NCI-H1105 treated with DMSO at 0.1 percent for 48 hours (cell line): ENCODE measurements at regions not wholly inside any gene's neighbourhood (a gene's known extent, or its start where the extent isn't known, plus 50 kb on each side); places are given as distances from the start of the nearest gene placed in this dataset.
"Not testable (repeated sequence)": the region's sequence is repeated elsewhere in the genome, so short reads cannot be mapped to it uniquely, and the experiment has no call there.

Source experiments
- DNase-seq: peaks from one replicate; lab custom pipeline; 2025; lab: John Stamatoyannopoulos, UW

- no peak for DNase-seq
These were observed 1632.0 kb downstream of the PCDH9 start for GRCh38 chr13:65597839-65598818.

GRCh38 chr13:65595916-65596315 is 1634.2 kb downstream of the PCDH9 start:
- DNase-seq: no peak

- DNase-seq: no peak
These were observed 1635.8 kb downstream of the PCDH9 start for GRCh38 chr13:65594298-65594781.

- DNase-seq: no peak
These were observed 1636.8 kb downstream of the PCDH9 start for GRCh38 chr13:65593298-65593874.

GRCh38 chr13:65592731-65593130 is 1637.4 kb downstream of the PCDH9 start:
- no peak for DNase-seq

GRCh38 chr13:65585346-65585745 is 1644.8 kb downstream of the PCDH9 start:
- no peak for DNase-seq

- DNase-seq: no peak
These were observed 1646.0 kb downstream of the PCDH9 start for GRCh38 chr13:65584126-65584525.

- DNase-seq: no peak
These were observed 1648.0 kb downstream of the PCDH9 start for GRCh38 chr13:65582160-65582559.

GRCh38 chr13:65564561-65564960 is 1665.6 kb downstream of the PCDH9 start:
- DNase-seq: not testable (repeated sequence)

GRCh38 chr13:65562305-65562704 is 1667.8 kb downstream of the PCDH9 start:
- DNase-seq: no peak

- no peak for DNase-seq
These were observed 1669.2 kb downstream of the PCDH9 start for GRCh38 chr13:65560936-65561335.

- peak; percentile 100 for DNase-seq
These were observed 1674.2 kb downstream of the PCDH9 start for GRCh38 chr13:65555962-65556361.

- DNase-seq: no peak
These were observed 1676.9 kb downstream of the PCDH9 start for GRCh38 chr13:65553096-65553727.

GRCh38 chr13:65551208-65551607 is 1678.9 kb downstream of the PCDH9 start:
- DNase-seq: no peak

- DNase-seq: no peak
These were observed 1690.0 kb downstream of the PCDH9 start for GRCh38 chr13:65540175-65540574.

- DNase-seq: no peak
These were observed 1694.8 kb downstream of the PCDH9 start for GRCh38 chr13:65535370-65535769.

GRCh38 chr13:65532231-65532630 is 1697.9 kb downstream of the PCDH9 start:
- no peak for DNase-seq

- DNase-seq: no peak
These were observed 1699.4 kb downstream of the PCDH9 start for GRCh38 chr13:65530688-65531087.

- DNase-seq: no peak
These were observed 1700.6 kb downstream of the PCDH9 start for GRCh38 chr13:65529541-65529940.

GRCh38 chr13:65508745-65509144 is 1721.4 kb downstream of the PCDH9 start:
- no peak for DNase-seq

GRCh38 chr13:65508338-65508737 is 1721.8 kb downstream of the PCDH9 start:
- DNase-seq: no peak

GRCh38 chr13:65505941-65506340 is 1724.2 kb downstream of the PCDH9 start:
- DNase-seq: no peak

- no peak for DNase-seq
These were observed 1725.9 kb downstream of the PCDH9 start for GRCh38 chr13:65504213-65504612.
